AG04450 (cell line): ENCODE measurements at regions not wholly inside any gene's neighbourhood (a gene's known extent, or its start where the extent isn't known, plus 50 kb on each side); places are given as distances from the start of the nearest gene placed in this dataset.

ENCODE experiments used
- CTCF ChIA-PET: fragments of 300-600, 350-600 bp; formaldehyde crosslinking; extraction: SDS; loops from one replicate; lab custom pipeline; 2022; ENCODE audit warnings: antibody characterized with exemption, inconsistent platforms; lab: Charles Lee
- POLR2A ChIA-PET: fragments of 350-600 bp; formaldehyde crosslinking; extraction: SDS; loops from one replicate; lab custom pipeline; 2021; ENCODE audit warnings: antibody characterized with exemption, inconsistent platforms; lab: Yijun Ruan, JAX
- DNase-seq: peaks from one replicate; pipeline ENCODE4 v3.0.0-alpha.2; 2011; ENCODE audit warnings: low read depth, low spot score
- H3K27ac ChIP-seq: one replicate; pipeline ENCODE4 v1.5.1; 2012; ENCODE audit warnings: low read depth, low read length, control low read depth
- H3K27me3 ChIP-seq: one replicate; pipeline ENCODE4 v1.6.0; 2012; ENCODE audit warnings: low read length; ENCODE audit not compliant: control insufficient read depth, insufficient read depth
- H3K4me3 ChIP-seq: 2 replicates; pipeline ENCODE4 v1.5.1; 2011; ENCODE audit warnings: mild to moderate bottlenecking, low read depth, low read length, control low read depth
- H3K9me3 ChIP-seq: 2 replicates; pipeline ENCODE4 v1.5.1; 2012; ENCODE audit warnings: low read length; ENCODE audit not compliant: control insufficient read depth, insufficient read depth
- CTCF ChIP-seq: IDR thresholded peaks from 2 replicates; pipeline ENCODE4 v1.5.1; 2011; ENCODE audit warnings: low read depth, low read length, control low read depth, inconsistent platforms

GRCh38 chr1:222256058-222256457 is 291.8 kb downstream of the HHIPL2 start:
- CTCF ChIA-PET: no interaction called here
- no peak for TF ChIP-seq CTCF
- DNase-seq: no peak
- no peaks in the 10 kb centered on the region for H3K27me3 ChIP-seq
- no peak overlapping the region for H3K27ac ChIP-seq
- POLR2A ChIA-PET: no interaction called here
- no peak overlapping the region for H3K4me3 ChIP-seq
- H3K9me3 ChIP-seq: peaks cover 8% of the 10 kb centered on the region; the same call in 1 of the 2 replicates

- no peak for DNase-seq
- Histone ChIP-seq H3K4me3 (no peak overlapping the region), H3K9me3 (peaks cover 8% of the 10 kb centered on the region; the same call in 1 of the 2 replicates), H3K27me3 (no peaks in the 10 kb centered on the region), H3K27ac (no peak overlapping the region)
- no peak for TF ChIP-seq CTCF
- ChIA-PET POLR2A (no interaction called here), CTCF (no interaction called here)
Observed at GRCh38 chr1:222252788-222253187, 295.1 kb downstream of the HHIPL2 start.

GRCh38 chr1:222251847-222252246 is 296.1 kb downstream of the HHIPL2 start:
- TF ChIP-seq CTCF: no peak
- no peak for DNase-seq
- ChIA-PET CTCF (interaction anchor here (1.3 kb wide), 1 partner anchor 204 kb away, joined by 5 read pairs; no protein-coding TSS in a partner anchor), POLR2A (no interaction called here)
- Histone ChIP-seq H3K27ac (no peak overlapping the region), H3K4me3 (no peak overlapping the region), H3K27me3 (no peaks in the 10 kb centered on the region), H3K9me3 (peaks cover 8% of the 10 kb centered on the region; the same call in 1 of the 2 replicates)

GRCh38 chr1:222250376-222250775 is 297.5 kb downstream of the HHIPL2 start:
- no peak overlapping the region for H3K4me3 ChIP-seq
- no peak for TF ChIP-seq CTCF
- no peaks in the 10 kb centered on the region for H3K27me3 ChIP-seq
- peaks cover 8% of the 10 kb centered on the region; the same call in 1 of the 2 replicates for H3K9me3 ChIP-seq
- DNase-seq: no peak
- CTCF ChIA-PET: interaction anchor here (0.6 to 2.0 kb wide), 4 partner anchors 10 to 205 kb away, joined by 3 to 6 read pairs (median 6); no protein-coding TSS in a partner anchor
- no peak overlapping the region for H3K27ac ChIP-seq
- POLR2A ChIA-PET: no interaction called here

GRCh38 chr1:222247811-222248310 is 300.0 kb downstream of the HHIPL2 start:
- no peak for TF ChIP-seq CTCF
- no peak for DNase-seq
- Histone ChIP-seq H3K4me3 (no peak overlapping the region), H3K9me3 (no peaks in the 10 kb centered on the region), H3K27me3 (no peaks in the 10 kb centered on the region), H3K27ac (no peak overlapping the region)
- CTCF ChIA-PET: no interaction called here
- POLR2A ChIA-PET: no interaction called here
